CD4-positive, CD25-positive, alpha-beta regulatory T cell (primary cell): ENCODE measurements at regions not wholly inside any gene's neighbourhood (a gene's known extent, or its start where the extent isn't known, plus 50 kb on each side); places are given as distances from the start of the nearest gene placed in this dataset.
"Not testable (repeated sequence)": the region's sequence is repeated elsewhere in the genome, so short reads cannot be mapped to it uniquely, and the experiment has no call there.

Experiments used
- ATAC-seq, 2 donors: fragments of 150-1000 bp; cut with Tn5 transposase; one replicate each; pipeline ENCODE4 v1.10.0; 2021; ENCODE audit warnings: low read depth in 2 of 2, moderate number of reproducible peaks in 2 of 2, moderate library complexity in 1 of 2
- DNase-seq, 3 donors: peaks; one replicate each; pipeline versions ENCODE4 v3.0.0 to v3.0.0-alpha.2; 2012 to 2022; ENCODE audit warnings: mixed read lengths in 1 of 3
- H3K27ac ChIP-seq: one replicate; pipeline ENCODE4 v1.7.0; 2013; ENCODE audit warnings: mild to moderate bottlenecking, low read length; ENCODE audit not compliant: insufficient read depth, poor library complexity, severe bottlenecking
- H3K27me3 ChIP-seq: one replicate; pipeline ENCODE4 v1.7.0; 2013; ENCODE audit warnings: low read length; ENCODE audit not compliant: control insufficient read depth, insufficient read depth
- H3K36me3 ChIP-seq: one replicate; pipeline ENCODE4 v1.7.0; 2013; ENCODE audit warnings: mild to moderate bottlenecking, low read length, moderate library complexity; ENCODE audit not compliant: control insufficient read depth, insufficient read depth
- H3K4me1 ChIP-seq: 2 replicates; pipeline ENCODE4 v1.7.0; 2013; ENCODE audit warnings: mild to moderate bottlenecking, low read length; ENCODE audit not compliant: insufficient read depth, control insufficient read depth, poor library complexity, severe bottlenecking
- H3K4me3 ChIP-seq: one replicate; pipeline ENCODE4 v1.7.0; 2013; ENCODE audit warnings: low read depth, mild to moderate bottlenecking, low read length, moderate library complexity
- H3K9me3 ChIP-seq, 2 experiments: 1 replicate in 1 of 2; 2 replicates in 1 of 2; pipeline ENCODE4 v1.7.0; 2013; ENCODE audit warnings: low read length in 2 of 2, mild to moderate bottlenecking in 1 of 2, moderate library complexity in 1 of 2; ENCODE audit not compliant: control insufficient read depth in 2 of 2
- H3K27ac Mint-ChIP-seq, 3 donors: one replicate each; pipeline ENCODE4 v1.8.0; 2020 to 2022; ENCODE audit warnings: mild to moderate bottlenecking in 3 of 3, mixed read lengths in 3 of 3, moderate library complexity in 2 of 3
- H3K27me3 Mint-ChIP-seq: one replicate; pipeline ENCODE4 v1.8.0; 2022; ENCODE audit warnings: mild to moderate bottlenecking, mixed read lengths
- H3K36me3 Mint-ChIP-seq: one replicate; pipeline ENCODE4 v1.8.0; 2020; ENCODE audit warnings: mixed read lengths
- H3K4me1 Mint-ChIP-seq, 4 donors: one replicate each; pipeline ENCODE4 v1.8.0; 2020 to 2022; ENCODE audit warnings: mixed read lengths in 4 of 4, mild to moderate bottlenecking in 1 of 4
- H3K4me3 Mint-ChIP-seq, 4 donors: one replicate each; pipeline ENCODE4 v1.8.0; 2020 to 2022; ENCODE audit warnings: mild to moderate bottlenecking in 4 of 4, mixed read lengths in 4 of 4, moderate library complexity in 3 of 4
- H3K9me3 Mint-ChIP-seq, 7 donors: one replicate each; pipeline ENCODE4 v1.8.0; 2020 to 2022; ENCODE audit warnings: mixed read lengths in 7 of 7, mild to moderate bottlenecking in 3 of 7, moderate library complexity in 2 of 7

DNA sequence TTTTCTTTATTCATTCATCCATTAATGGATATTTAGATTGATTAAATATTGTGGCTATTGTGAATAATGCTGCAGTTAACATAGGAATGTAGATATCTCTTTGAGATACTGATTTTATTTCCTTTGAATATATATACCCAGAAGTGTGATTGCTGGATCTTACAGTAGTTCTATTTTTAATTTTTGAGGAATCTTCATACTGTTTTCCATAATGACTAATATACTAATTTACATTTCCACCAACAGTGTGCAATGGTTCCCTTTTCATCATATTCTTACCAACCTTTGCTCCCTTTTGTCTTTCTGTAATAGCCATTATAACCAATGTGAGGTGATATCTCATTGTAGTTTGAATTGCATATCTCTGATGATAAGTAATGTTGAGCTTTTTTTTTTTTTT lies 106.3 kb downstream of the OTOL1 start:
- peaks cover 0 to 8% (median 2%) of the 10 kb centered on the region in 7 donors for H3K9me3 Mint-ChIP-seq
- Histone ChIP-seq H3K36me3 (no peaks in the 10 kb centered on the region), H3K27ac (no peak overlapping the region), H3K4me3 (no peak overlapping the region), H3K4me1 (no peaks in the 10 kb centered on the region), H3K27me3 (no peaks in the 10 kb centered on the region), H3K9me3 (no peaks in the 10 kb centered on the region)
- H3K36me3 Mint-ChIP-seq = no peaks in the 10 kb centered on the region
- H3K4me1 Mint-ChIP-seq = no peaks in the 10 kb centered on the region
- ATAC-seq (no peak), DNase-seq (no peak)
- H3K27me3 Mint-ChIP-seq = no peaks in the 10 kb centered on the region
- H3K4me3 Mint-ChIP-seq = no peak overlapping the region
- H3K27ac Mint-ChIP-seq = no peak overlapping the region

DNA sequence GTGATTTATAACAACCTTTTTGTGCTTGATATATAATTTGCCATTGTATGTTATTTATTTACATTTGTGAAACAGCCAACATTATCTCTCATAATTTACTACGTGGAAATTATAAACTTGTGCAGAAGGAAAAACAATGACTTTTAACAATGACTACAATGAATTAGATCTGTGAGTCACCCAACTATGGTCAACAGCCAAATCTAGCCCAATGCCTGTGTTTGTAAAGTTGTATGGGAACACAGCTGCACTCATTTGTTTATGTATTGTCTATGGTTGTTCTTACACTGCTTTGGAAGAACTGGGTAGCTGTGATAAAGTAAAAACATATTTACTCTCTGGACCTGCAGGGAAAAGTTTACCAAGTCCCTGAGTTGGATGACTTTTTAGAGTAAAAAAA lies 110.4 kb downstream of the OTOL1 start:
- no peak overlapping the region for H3K27ac ChIP-seq
- Mint-ChIP-seq H3K36me3 (no peaks in the 10 kb centered on the region), H3K27me3 (no peaks in the 10 kb centered on the region), H3K9me3 (peaks cover 0 to 16% (median 7%) of the 10 kb centered on the region in 7 donors), H3K4me1 (no peaks in the 10 kb centered on the region), H3K27ac (no peak overlapping the region), H3K4me3 (no peak overlapping the region)
- H3K4me3 ChIP-seq = no peak overlapping the region
- H3K36me3 ChIP-seq = no peaks in the 10 kb centered on the region
- ATAC-seq = no peak
- peaks cover 0 to 5% of the 10 kb centered on the region in 2 experiments for H3K9me3 ChIP-seq
- no peak for DNase-seq
- no peaks in the 10 kb centered on the region for H3K27me3 ChIP-seq
- H3K4me1 ChIP-seq = no peaks in the 10 kb centered on the region

DNA sequence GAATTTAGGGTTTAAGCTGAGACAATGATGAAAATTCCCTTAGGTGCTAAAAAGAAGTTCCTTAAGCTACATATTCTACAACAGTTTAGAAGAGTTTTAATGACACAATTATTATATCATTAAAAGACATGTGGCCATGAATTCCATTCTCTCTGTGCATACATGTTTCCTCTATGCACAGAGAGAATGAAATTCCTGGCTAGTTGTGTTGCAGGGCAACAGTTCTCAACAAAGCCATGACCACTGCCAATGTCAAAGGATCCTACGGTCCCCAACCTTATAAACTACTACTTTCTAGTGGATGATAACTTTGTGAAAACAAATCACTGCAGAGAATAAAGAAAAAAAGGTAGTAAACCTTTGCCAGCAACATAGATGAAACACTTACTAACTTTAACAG lies 122.7 kb downstream of the OTOL1 start:
- no peak overlapping the region for H3K4me3 ChIP-seq
- H3K36me3 ChIP-seq = no peaks in the 10 kb centered on the region
- Mint-ChIP-seq H3K4me1 (no peaks in the 10 kb centered on the region), H3K27me3 (no peaks in the 10 kb centered on the region), H3K36me3 (no peaks in the 10 kb centered on the region), H3K4me3 (no peak overlapping the region), H3K9me3 (peaks cover 0 to 19% (median 7%) of the 10 kb centered on the region in 7 donors), H3K27ac (no peak overlapping the region)
- no peaks in the 10 kb centered on the region for H3K4me1 ChIP-seq
- no peaks in the 10 kb centered on the region for H3K9me3 ChIP-seq
- no peak overlapping the region for H3K27ac ChIP-seq
- ATAC-seq (no peak), DNase-seq (no peak)
- no peaks in the 10 kb centered on the region for H3K27me3 ChIP-seq

DNA sequence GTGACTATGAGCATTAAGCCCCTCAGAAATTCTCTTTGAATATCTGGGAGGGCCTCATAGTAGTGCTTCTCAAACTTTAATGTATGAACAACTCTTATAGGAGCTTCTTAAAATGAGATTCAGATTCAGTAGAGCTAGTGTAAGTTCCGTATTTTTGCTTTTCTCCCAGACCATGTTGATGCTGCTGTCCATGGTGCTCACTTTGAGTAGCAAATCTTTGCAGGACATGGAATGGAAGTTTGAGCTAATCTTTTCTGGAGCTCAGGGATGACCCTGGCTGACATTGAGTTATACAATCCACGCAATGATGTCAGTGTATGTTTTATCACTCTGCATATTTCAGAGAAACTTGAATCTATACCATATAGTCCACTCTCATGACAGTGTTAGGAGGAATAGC lies 134.2 kb downstream of the OTOL1 start:
- Mint-ChIP-seq H3K27ac (no peak overlapping the region), H3K9me3 (peaks cover 0 to 10% (median 3%) of the 10 kb centered on the region in 7 donors), H3K27me3 (no peaks in the 10 kb centered on the region), H3K36me3 (no peaks in the 10 kb centered on the region), H3K4me3 (no peak overlapping the region), H3K4me1 (no peaks in the 10 kb centered on the region)
- ATAC-seq = no peak
- Histone ChIP-seq H3K4me3 (no peak overlapping the region), H3K27me3 (no peaks in the 10 kb centered on the region), H3K27ac (no peak overlapping the region), H3K36me3 (no peaks in the 10 kb centered on the region), H3K9me3 (peaks cover 0 to 4% of the 10 kb centered on the region in 2 experiments), H3K4me1 (no peaks in the 10 kb centered on the region)
- DNase-seq = no peak

- no peaks in the 10 kb centered on the region for H3K36me3 ChIP-seq
- peaks cover 0 to 10% (median 3%) of the 10 kb centered on the region in 7 donors for H3K9me3 Mint-ChIP-seq
- no peak overlapping the region for H3K4me3 Mint-ChIP-seq
- H3K4me3 ChIP-seq = no peak overlapping the region
- H3K9me3 ChIP-seq = peaks cover 0 to 4% of the 10 kb centered on the region in 2 experiments
- no peaks in the 10 kb centered on the region for H3K36me3 Mint-ChIP-seq
- no peak for ATAC-seq
- no peaks in the 10 kb centered on the region for H3K4me1 Mint-ChIP-seq
- H3K27ac Mint-ChIP-seq = no peak overlapping the region
- no peak for DNase-seq
- H3K27me3 ChIP-seq = no peaks in the 10 kb centered on the region
- no peaks in the 10 kb centered on the region for H3K27me3 Mint-ChIP-seq
- H3K4me1 ChIP-seq = no peaks in the 10 kb centered on the region
- H3K27ac ChIP-seq = no peak overlapping the region
Observed at GRCh38 chr3:161631536-161631935, 134.9 kb downstream of the OTOL1 start.

- no peaks in the 10 kb centered on the region for H3K36me3 Mint-ChIP-seq
- no peaks in the 10 kb centered on the region for H3K27me3 Mint-ChIP-seq
- DNase-seq = no peak
- no peaks in the 10 kb centered on the region for H3K4me1 ChIP-seq
- H3K27ac Mint-ChIP-seq = no peak overlapping the region
- no peaks in the 10 kb centered on the region for H3K4me1 Mint-ChIP-seq
- no peak overlapping the region for H3K4me3 ChIP-seq
- peaks cover 0 to 6% (median 5%) of the 10 kb centered on the region in 7 donors for H3K9me3 Mint-ChIP-seq
- no peak overlapping the region for H3K4me3 Mint-ChIP-seq
- no peaks in the 10 kb centered on the region for H3K27me3 ChIP-seq
- no peak overlapping the region for H3K27ac ChIP-seq
- no peak for ATAC-seq
- no peaks in the 10 kb centered on the region for H3K36me3 ChIP-seq
- H3K9me3 ChIP-seq = peaks cover 0 to 3% of the 10 kb centered on the region in 2 experiments
Observed at GRCh38 chr3:161637559-161637958, 141.0 kb downstream of the OTOL1 start.

DNA sequence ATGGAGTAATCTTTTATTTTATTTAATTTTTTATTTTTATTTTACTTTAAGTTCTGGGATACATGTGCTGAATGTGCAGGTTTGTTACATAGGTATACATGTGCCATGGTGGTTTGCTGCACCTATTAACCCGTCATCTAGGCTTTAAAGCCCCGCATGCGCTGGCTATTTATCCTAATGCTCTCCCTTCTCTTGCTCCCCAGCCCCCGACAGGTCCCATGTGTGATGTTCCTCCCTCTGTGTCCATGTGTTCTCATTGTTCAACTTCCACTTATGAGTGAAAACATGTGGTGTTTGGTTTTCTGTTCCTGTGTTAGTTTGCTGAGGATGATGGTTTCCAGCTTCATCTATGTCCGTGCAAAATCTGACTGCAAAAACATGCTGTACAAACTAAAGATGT lies 142.5 kb downstream of the OTOL1 start:
- not testable (repeated sequence) for H3K36me3 ChIP-seq, ATAC-seq, H3K27ac Mint-ChIP-seq, H3K9me3 ChIP-seq, H3K4me1 ChIP-seq, H3K4me3 Mint-ChIP-seq, DNase-seq, H3K27me3 Mint-ChIP-seq, H3K36me3 Mint-ChIP-seq, H3K4me3 ChIP-seq, H3K27me3 ChIP-seq, H3K4me1 Mint-ChIP-seq, H3K27ac ChIP-seq
- peaks cover 0 to 10% (median 5%) of the 10 kb centered on the region in 7 donors for H3K9me3 Mint-ChIP-seq

DNA sequence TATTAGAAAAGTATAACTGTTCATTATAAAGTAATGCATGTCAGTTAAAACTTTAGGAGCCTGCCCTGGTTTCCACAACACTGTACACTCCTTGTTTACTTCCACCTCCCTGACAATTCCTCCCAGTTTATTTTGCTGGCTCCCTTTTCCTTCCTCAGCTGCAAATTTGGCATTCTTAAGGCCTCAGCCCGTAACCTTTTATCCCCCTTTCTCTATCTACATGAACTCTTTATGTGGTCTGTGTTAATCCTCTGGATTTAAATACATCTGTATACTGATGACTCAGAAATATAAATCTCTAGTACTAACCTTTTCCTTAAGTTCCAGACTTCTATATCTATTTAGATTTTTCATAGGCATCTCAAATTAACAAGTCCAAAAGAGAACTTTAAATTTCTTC lies 143.6 kb downstream of the OTOL1 start:
- DNase-seq (no peak), ATAC-seq (no peak)
- Histone ChIP-seq H3K4me3 (no peak overlapping the region), H3K27me3 (no peaks in the 10 kb centered on the region), H3K9me3 (no peaks in the 10 kb centered on the region), H3K36me3 (no peaks in the 10 kb centered on the region), H3K27ac (no peak overlapping the region), H3K4me1 (no peaks in the 10 kb centered on the region)
- Mint-ChIP-seq H3K36me3 (no peaks in the 10 kb centered on the region), H3K9me3 (peaks cover 0 to 8% (median 6%) of the 10 kb centered on the region in 7 donors), H3K4me1 (no peaks in the 10 kb centered on the region), H3K27ac (no peak overlapping the region), H3K27me3 (no peaks in the 10 kb centered on the region), H3K4me3 (no peak overlapping the region)
